Activated naive CD8-positive, alpha-beta T cell treated with anti-CD3 and anti-CD28 coated beads, Interleukin-2, amount 50 U/mL, for 24 hours (primary cell): ENCODE measurements at regions not wholly inside any gene's neighbourhood (a gene's known extent, or its start where the extent isn't known, plus 50 kb on each side); places are given as distances from the start of the nearest gene placed in this dataset.

ENCODE experiments used
- ATAC-seq: fragments of 150-1000 bp; cut with Tn5 transposase; one replicate; pipeline ENCODE4 v1.10.0; 2021
- DNase-seq: peaks from one replicate; pipeline ENCODE4 v3.0.0; 2021
- H3K27ac Mint-ChIP-seq: one replicate; pipeline ENCODE4 v1.8.0; 2021; ENCODE audit warnings: mild to moderate bottlenecking, mixed read lengths
- H3K27me3 Mint-ChIP-seq: one replicate; pipeline ENCODE4 v1.8.0; 2021; ENCODE audit warnings: mixed read lengths
- H3K36me3 Mint-ChIP-seq: one replicate; pipeline ENCODE4 v1.8.0; 2021; ENCODE audit warnings: low read depth, mixed read lengths
- H3K4me1 Mint-ChIP-seq: one replicate; pipeline ENCODE4 v1.8.0; 2021; ENCODE audit warnings: mixed read lengths
- H3K4me3 Mint-ChIP-seq: one replicate; pipeline ENCODE4 v1.8.0; 2021; ENCODE audit warnings: mild to moderate bottlenecking, moderate library complexity, mixed read lengths
- H3K9me3 Mint-ChIP-seq: one replicate; pipeline ENCODE4 v1.8.0; 2021; ENCODE audit warnings: mixed read lengths

- Mint-ChIP-seq H3K4me3 (no peak overlapping the region), H3K27ac (no peak overlapping the region), H3K4me1 (no peaks in the 10 kb centered on the region), H3K36me3 (no peaks in the 10 kb centered on the region), H3K9me3 (no peaks in the 10 kb centered on the region), H3K27me3 (no peaks in the 10 kb centered on the region)
- no peak for ATAC-seq
- DNase-seq, result no peak
These were observed 346.8 kb downstream of the ETNK1 start for GRCh38 chr12:22971701-22972191.

- no peak overlapping the region for H3K4me3 Mint-ChIP-seq
- no peak overlapping the region for H3K27ac Mint-ChIP-seq
- H3K27me3 Mint-ChIP-seq, result peaks cover 3% of the 10 kb centered on the region
- DNase-seq (no peak), ATAC-seq (no peak)
- H3K4me1 Mint-ChIP-seq, result no peaks in the 10 kb centered on the region
- H3K9me3 Mint-ChIP-seq, result no peaks in the 10 kb centered on the region
- no peaks in the 10 kb centered on the region for H3K36me3 Mint-ChIP-seq
These were observed 349.9 kb downstream of the ETNK1 start for GRCh38 chr12:22974865-22975264.

- no peak overlapping the region for H3K4me3 Mint-ChIP-seq
- no peaks in the 10 kb centered on the region for H3K9me3 Mint-ChIP-seq
- DNase-seq (no peak), ATAC-seq (no peak)
- H3K27ac Mint-ChIP-seq, result no peak overlapping the region
- H3K36me3 Mint-ChIP-seq, result no peaks in the 10 kb centered on the region
- H3K27me3 Mint-ChIP-seq, result peaks cover 3% of the 10 kb centered on the region
- H3K4me1 Mint-ChIP-seq, result no peaks in the 10 kb centered on the region
These were observed 354.0 kb downstream of the ETNK1 start for GRCh38 chr12:22978962-22979361.

- no peak overlapping the region for H3K27ac Mint-ChIP-seq
- H3K36me3 Mint-ChIP-seq, result no peaks in the 10 kb centered on the region
- no peaks in the 10 kb centered on the region for H3K9me3 Mint-ChIP-seq
- H3K4me3 Mint-ChIP-seq, result no peak overlapping the region
- no peaks in the 10 kb centered on the region for H3K4me1 Mint-ChIP-seq
- ATAC-seq, result no peak
- no peak for DNase-seq
- H3K27me3 Mint-ChIP-seq, result peaks cover 3% of the 10 kb centered on the region
These were observed 355.0 kb downstream of the ETNK1 start for GRCh38 chr12:22979854-22980469.

GRCh38 chr12:22981711-22982110, 356.7 kb downstream of the ETNK1 start:
- no peak for ATAC-seq
- Mint-ChIP-seq H3K9me3 (no peaks in the 10 kb centered on the region), H3K27me3 (peaks cover 3% of the 10 kb centered on the region), H3K27ac (no peak overlapping the region), H3K36me3 (no peaks in the 10 kb centered on the region), H3K4me1 (no peaks in the 10 kb centered on the region), H3K4me3 (no peak overlapping the region)
- no peak for DNase-seq

GRCh38 chr12:22982635-22983034, 357.7 kb downstream of the ETNK1 start:
- H3K27me3 Mint-ChIP-seq, result peaks cover 1% of the 10 kb centered on the region
- no peak overlapping the region for H3K27ac Mint-ChIP-seq
- no peak for ATAC-seq
- no peaks in the 10 kb centered on the region for H3K4me1 Mint-ChIP-seq
- no peak for DNase-seq
- H3K4me3 Mint-ChIP-seq, result no peak overlapping the region
- H3K9me3 Mint-ChIP-seq, result no peaks in the 10 kb centered on the region
- H3K36me3 Mint-ChIP-seq, result no peaks in the 10 kb centered on the region

GRCh38 chr12:22986997-22987396, 362.0 kb downstream of the ETNK1 start:
- H3K4me3 Mint-ChIP-seq, result no peak overlapping the region
- no peak overlapping the region for H3K27ac Mint-ChIP-seq
- H3K27me3 Mint-ChIP-seq, result no peaks in the 10 kb centered on the region
- no peak for ATAC-seq
- no peaks in the 10 kb centered on the region for H3K9me3 Mint-ChIP-seq
- no peaks in the 10 kb centered on the region for H3K4me1 Mint-ChIP-seq
- H3K36me3 Mint-ChIP-seq, result no peaks in the 10 kb centered on the region
- no peak for DNase-seq

GRCh38 chr12:22990501-22990900, 365.5 kb downstream of the ETNK1 start:
- Mint-ChIP-seq H3K27ac (no peak overlapping the region), H3K9me3 (no peaks in the 10 kb centered on the region)

GRCh38 chr12:22991250-22991844, 366.4 kb downstream of the ETNK1 start:
- H3K4me1 Mint-ChIP-seq, result no peaks in the 10 kb centered on the region
- ATAC-seq, result no peak
- no peaks in the 10 kb centered on the region for H3K27me3 Mint-ChIP-seq
- no peak for DNase-seq
- no peaks in the 10 kb centered on the region for H3K9me3 Mint-ChIP-seq
- no peak overlapping the region for H3K4me3 Mint-ChIP-seq
- no peak overlapping the region for H3K27ac Mint-ChIP-seq
- H3K36me3 Mint-ChIP-seq, result no peaks in the 10 kb centered on the region

More at GRCh38 chr12:22990501-22990900, 365.5 kb downstream of the ETNK1 start:
- no peaks in the 10 kb centered on the region for H3K4me1 Mint-ChIP-seq
- no peak overlapping the region for H3K4me3 Mint-ChIP-seq
- ATAC-seq (no peak), DNase-seq (no peak)
- no peaks in the 10 kb centered on the region for H3K36me3 Mint-ChIP-seq
- no peaks in the 10 kb centered on the region for H3K27me3 Mint-ChIP-seq

GRCh38 chr12:22993609-22994315, 368.8 kb downstream of the ETNK1 start:
- Mint-ChIP-seq H3K36me3 (no peaks in the 10 kb centered on the region), H3K27ac (no peak overlapping the region), H3K9me3 (no peaks in the 10 kb centered on the region), H3K4me3 (no peak overlapping the region), H3K4me1 (no peaks in the 10 kb centered on the region), H3K27me3 (no peaks in the 10 kb centered on the region)
- ATAC-seq (no peak), DNase-seq (no peak)

GRCh38 chr12:22994316-22994675, 369.3 kb downstream of the ETNK1 start:
- no peak for ATAC-seq
- Mint-ChIP-seq H3K4me1 (no peaks in the 10 kb centered on the region), H3K36me3 (no peaks in the 10 kb centered on the region), H3K27me3 (no peaks in the 10 kb centered on the region), H3K9me3 (no peaks in the 10 kb centered on the region), H3K4me3 (no peak overlapping the region), H3K27ac (no peak overlapping the region)
- DNase-seq, result no peak

GRCh38 chr12:23001487-23001886, 376.5 kb downstream of the ETNK1 start:
- ATAC-seq (no peak), DNase-seq (no peak)
- Mint-ChIP-seq H3K27me3 (no peaks in the 10 kb centered on the region), H3K4me1 (no peaks in the 10 kb centered on the region), H3K9me3 (peaks cover 5% of the 10 kb centered on the region), H3K27ac (no peak overlapping the region), H3K4me3 (no peak overlapping the region), H3K36me3 (no peaks in the 10 kb centered on the region)

GRCh38 chr12:23002381-23002780, 377.4 kb downstream of the ETNK1 start:
- Mint-ChIP-seq H3K27ac (no peak overlapping the region), H3K4me1 (no peaks in the 10 kb centered on the region), H3K36me3 (no peaks in the 10 kb centered on the region), H3K4me3 (no peak overlapping the region), H3K27me3 (no peaks in the 10 kb centered on the region), H3K9me3 (peaks cover 5% of the 10 kb centered on the region)
- ATAC-seq (no peak), DNase-seq (no peak)

GRCh38 chr12:23004473-23005020, 379.6 kb downstream of the ETNK1 start:
- Mint-ChIP-seq H3K4me3 (no peak overlapping the region), H3K9me3 (peaks cover 5% of the 10 kb centered on the region), H3K27me3 (no peaks in the 10 kb centered on the region), H3K4me1 (no peaks in the 10 kb centered on the region), H3K36me3 (no peaks in the 10 kb centered on the region), H3K27ac (no peak overlapping the region)
- ATAC-seq (no peak), DNase-seq (no peak)

- Mint-ChIP-seq H3K36me3 (no peaks in the 10 kb centered on the region), H3K4me3 (no peak overlapping the region), H3K4me1 (no peaks in the 10 kb centered on the region), H3K27ac (no peak overlapping the region), H3K9me3 (peaks cover 5% of the 10 kb centered on the region), H3K27me3 (no peaks in the 10 kb centered on the region)
- no peak for ATAC-seq
- no peak for DNase-seq
These were observed 380.4 kb downstream of the ETNK1 start for GRCh38 chr12:23005387-23005786.
